ENCODE measurements at regions not wholly inside any gene's neighbourhood (a gene's known extent, or its start where the extent isn't known, plus 50 kb on each side); places are given as distances from the start of the nearest gene placed in this dataset.

DNA sequence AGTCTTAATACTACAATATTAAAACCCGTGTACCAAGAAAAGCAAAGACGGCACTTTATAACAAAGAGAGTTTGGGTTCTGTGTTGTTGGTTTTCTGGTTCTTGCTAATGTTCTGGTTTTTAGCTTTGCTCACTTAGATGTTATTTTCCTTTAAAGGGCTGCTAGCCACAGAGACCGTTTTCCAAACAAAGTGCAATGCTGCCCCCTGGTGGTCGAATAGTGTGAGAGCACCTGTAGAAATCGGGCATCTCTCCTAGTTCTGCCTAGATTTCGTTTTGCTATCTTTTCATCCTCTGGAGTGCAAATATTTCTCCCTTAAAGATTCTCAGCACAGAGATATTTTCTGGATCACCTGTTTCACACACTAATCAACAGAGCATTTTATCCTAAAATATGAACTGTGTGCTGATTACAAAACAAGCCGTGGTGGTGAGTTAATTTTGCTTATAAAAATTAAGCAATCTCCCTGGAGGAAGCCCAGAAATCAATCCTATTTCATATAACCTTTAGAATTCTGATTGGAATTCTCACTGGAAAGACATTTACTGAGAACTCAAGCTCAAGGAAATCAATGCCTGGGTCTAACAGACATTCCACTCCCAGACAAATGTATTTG lies 334.5 kb upstream of the NOCT start:
- Histone ChIP-seq H3K27ac (no peak overlapping the region), H3K4me3 (no peak overlapping the region), H3K9me3 (no peaks in the 10 kb centered on the region), H3K36me3 (no peaks in the 10 kb centered on the region), H3K27me3 (replicated peaks; ENCODE audit: insufficient read depth) (no peaks in the 10 kb centered on the region), H3K4me1 (ENCODE audit: control insufficient read depth in 1 of 2, low read depth in 2 of 2) (peaks cover 0 to 20% of the 10 kb centered on the region in 2 donors)
- TF ChIP-seq, protein P1, sequence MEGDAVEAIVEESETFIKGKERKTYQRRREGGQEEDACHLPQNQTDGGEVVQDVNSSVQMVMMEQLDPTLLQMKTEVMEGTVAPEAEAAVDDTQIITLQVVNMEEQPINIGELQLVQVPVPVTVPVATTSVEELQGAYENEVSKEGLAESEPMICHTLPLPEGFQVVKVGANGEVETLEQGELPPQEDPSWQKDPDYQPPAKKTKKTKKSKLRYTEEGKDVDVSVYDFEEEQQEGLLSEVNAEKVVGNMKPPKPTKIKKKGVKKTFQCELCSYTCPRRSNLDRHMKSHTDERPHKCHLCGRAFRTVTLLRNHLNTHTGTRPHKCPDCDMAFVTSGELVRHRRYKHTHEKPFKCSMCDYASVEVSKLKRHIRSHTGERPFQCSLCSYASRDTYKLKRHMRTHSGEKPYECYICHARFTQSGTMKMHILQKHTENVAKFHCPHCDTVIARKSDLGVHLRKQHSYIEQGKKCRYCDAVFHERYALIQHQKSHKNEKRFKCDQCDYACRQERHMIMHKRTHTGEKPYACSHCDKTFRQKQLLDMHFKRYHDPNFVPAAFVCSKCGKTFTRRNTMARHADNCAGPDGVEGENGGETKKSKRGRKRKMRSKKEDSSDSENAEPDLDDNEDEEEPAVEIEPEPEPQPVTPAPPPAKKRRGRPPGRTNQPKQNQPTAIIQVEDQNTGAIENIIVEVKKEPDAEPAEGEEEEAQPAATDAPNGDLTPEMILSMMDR (IDR thresholded peaks at IDR 0.05), result peak; percentile 94
- ATAC-seq (ENCODE audit: insufficient number of reproducible peaks, low FRiP score, low read depth) (peak; percentile 42), DNase-seq (ENCODE audit: low spot score) (peak; percentile 24)

DNA sequence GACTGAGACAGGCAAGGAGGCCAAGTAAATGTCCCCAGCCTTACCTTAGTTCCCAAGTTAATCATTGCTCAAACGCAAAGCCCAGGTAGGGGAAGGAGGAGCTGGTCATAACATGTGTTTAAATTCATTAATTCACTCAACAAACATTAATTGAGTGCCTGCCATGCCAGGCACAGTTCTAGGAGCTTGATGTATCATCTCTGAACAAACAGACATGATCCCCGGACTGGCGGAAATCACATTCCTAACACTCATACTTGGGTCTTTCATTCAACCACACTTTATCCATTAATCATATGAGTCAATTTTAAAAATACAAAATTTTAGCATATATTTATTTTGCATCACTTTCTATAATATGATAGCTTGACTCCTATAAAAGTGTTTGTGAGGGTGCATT lies 335.3 kb upstream of the NOCT start:
- Histone ChIP-seq H3K36me3 (no peaks in the 10 kb centered on the region), H3K27ac (no peak overlapping the region), H3K4me1 (ENCODE audit: control insufficient read depth in 1 of 2, low read depth in 2 of 2) (peaks cover 0 to 20% of the 10 kb centered on the region in 2 donors), H3K9me3 (no peaks in the 10 kb centered on the region), H3K27me3 (replicated peaks; ENCODE audit: insufficient read depth) (no peaks in the 10 kb centered on the region), H3K4me3 (no peak overlapping the region)
- no peak for DNase-seq (ENCODE audit: low spot score)
- TF ChIP-seq, protein P1 (IDR thresholded peaks at IDR 0.05), result no peak
- no peak for ATAC-seq (ENCODE audit: insufficient number of reproducible peaks, low FRiP score, low read depth)

DNA sequence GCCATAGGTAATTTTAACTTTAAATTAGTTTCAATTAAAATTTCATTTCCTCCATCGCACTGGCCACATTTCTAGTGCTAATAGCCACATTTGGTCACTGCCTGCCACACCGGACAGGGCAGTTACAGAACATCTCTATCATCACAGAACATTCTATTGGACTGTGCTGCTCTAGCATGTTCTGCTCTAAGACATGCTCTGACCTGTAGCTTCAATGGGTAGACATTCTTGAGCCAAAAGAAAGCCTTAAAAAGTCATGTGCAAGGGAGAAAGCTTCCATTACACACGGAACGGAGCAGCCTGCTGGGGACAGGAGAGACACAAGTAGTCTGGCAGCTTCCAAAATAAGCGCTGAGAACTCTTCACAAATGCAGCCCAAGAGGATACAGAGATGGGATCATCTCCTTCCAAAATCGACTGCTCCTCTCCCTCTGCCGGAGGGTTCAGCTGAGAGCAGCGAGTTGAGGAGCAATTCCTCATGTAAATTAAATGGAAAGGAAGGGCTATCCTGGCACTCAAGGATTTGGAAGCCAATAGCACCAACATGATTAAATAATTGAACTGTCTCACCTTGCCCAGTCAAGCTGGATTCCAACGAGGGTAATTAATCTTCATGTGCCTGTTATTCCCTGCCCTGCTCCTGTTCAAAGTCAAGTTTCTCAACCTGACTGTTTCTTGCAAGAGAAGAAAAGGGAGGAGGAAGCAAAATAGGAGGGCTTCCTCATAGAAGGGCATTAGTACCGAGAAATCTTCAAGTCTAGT lies 336.4 kb upstream of the NOCT start:
- no peaks in the 10 kb centered on the region for H3K27me3 ChIP-seq (replicated peaks; ENCODE audit: insufficient read depth)
- DNase-seq (ENCODE audit: low spot score) (no peak), ATAC-seq (ENCODE audit: insufficient number of reproducible peaks, low FRiP score, low read depth) (no peak)
- H3K9me3 ChIP-seq, result no peaks in the 10 kb centered on the region
- H3K4me1 ChIP-seq (ENCODE audit: control insufficient read depth in 1 of 2, low read depth in 2 of 2), result peaks cover under 1 to 20% of the 10 kb centered on the region in 2 donors
- H3K36me3 ChIP-seq, result no peaks in the 10 kb centered on the region
- H3K4me3 ChIP-seq, result no peak overlapping the region
- TF ChIP-seq, protein P1 (IDR thresholded peaks at IDR 0.05), result no peak
- H3K27ac ChIP-seq, result no peak overlapping the region

DNA sequence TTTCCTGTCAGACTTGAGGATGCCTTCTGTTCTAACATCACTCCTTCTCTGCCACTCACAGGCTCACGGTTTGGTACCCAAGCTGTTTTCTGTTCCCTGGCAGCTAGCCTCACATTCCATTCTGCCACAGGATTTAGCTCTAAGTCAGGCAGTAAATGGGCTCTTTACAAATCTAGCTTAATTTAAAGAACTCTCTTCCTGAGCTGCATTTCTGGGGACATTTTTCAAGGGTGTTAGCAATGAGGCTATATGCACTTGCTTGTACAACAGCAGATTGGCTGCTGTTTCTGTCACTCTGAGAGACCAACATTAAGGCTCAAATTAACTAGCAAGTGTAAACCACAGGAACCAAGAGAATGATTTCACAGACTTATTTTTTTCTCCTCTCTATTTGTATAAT lies 337.8 kb upstream of the NOCT start:
- DNase-seq (ENCODE audit: low spot score) (no peak), ATAC-seq (ENCODE audit: insufficient number of reproducible peaks, low FRiP score, low read depth) (no peak)
- Histone ChIP-seq H3K36me3 (no peaks in the 10 kb centered on the region), H3K9me3 (no peaks in the 10 kb centered on the region), H3K4me3 (no peak overlapping the region), H3K27me3 (replicated peaks; ENCODE audit: insufficient read depth) (no peaks in the 10 kb centered on the region), H3K4me1 (ENCODE audit: control insufficient read depth in 1 of 2, low read depth in 2 of 2) (peaks cover 4 to 26% of the 10 kb centered on the region in 2 donors), H3K27ac (peak overlapping the region in 1 of 2 donors; percentile 5)
- TF ChIP-seq, protein P1 (IDR thresholded peaks at IDR 0.05), result no peak

DNA sequence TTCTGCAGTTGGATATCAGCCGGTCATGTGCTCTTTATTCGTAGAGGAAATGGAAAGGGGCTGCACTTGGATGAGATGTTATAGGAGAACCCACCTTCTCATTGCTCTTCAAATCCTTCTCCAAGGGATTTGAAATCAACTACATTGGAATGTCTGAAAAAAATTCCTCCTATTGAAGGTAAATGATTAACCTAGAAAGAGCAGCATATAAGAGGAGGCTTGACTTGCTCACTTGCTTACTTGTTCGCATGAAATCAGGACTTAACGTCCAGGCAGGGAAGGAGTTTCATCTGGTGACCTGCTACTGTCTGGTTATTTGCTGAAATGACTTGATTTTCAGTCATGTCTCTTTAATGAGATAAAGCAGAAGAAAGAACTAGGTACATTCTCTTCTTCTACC lies 338.4 kb upstream of the NOCT start:
- no peak overlapping the region for H3K27ac ChIP-seq
- H3K4me3 ChIP-seq, result no peak overlapping the region
- peaks cover 4 to 29% of the 10 kb centered on the region in 2 donors for H3K4me1 ChIP-seq (ENCODE audit: control insufficient read depth in 1 of 2, low read depth in 2 of 2)
- no peaks in the 10 kb centered on the region for H3K27me3 ChIP-seq (replicated peaks; ENCODE audit: insufficient read depth)
- TF ChIP-seq, protein P1 (IDR thresholded peaks at IDR 0.05), result no peak
- H3K9me3 ChIP-seq, result no peaks in the 10 kb centered on the region
- no peaks in the 10 kb centered on the region for H3K36me3 ChIP-seq
- DNase-seq (ENCODE audit: low spot score) (no peak), ATAC-seq (ENCODE audit: insufficient number of reproducible peaks, low FRiP score, low read depth) (no peak)
